HG03378 (cell line): ENCODE measurements at regions not wholly inside any gene's neighbourhood (a gene's known extent, or its start where the extent isn't known, plus 50 kb on each side); places are given as distances from the start of the nearest gene placed in this dataset.

Experiments
- ATAC-seq: cut with Tn5 transposase; IDR thresholded peaks from one replicate; pipeline ENCODE4 v1.9.1; 2021; ENCODE audit warnings: mild to moderate bottlenecking, moderate library complexity; ENCODE audit not compliant: unreplicated experiment

- ATAC-seq: no peak
These were observed 55.0 kb upstream of the IER5L start for GRCh38 chr9:129232839-129233591.

- no peak for ATAC-seq
These were observed 53.7 kb upstream of the IER5L start for GRCh38 chr9:129231759-129232158.

GRCh38 chr9:129231022-129231739, 53.1 kb upstream of the IER5L start:
- ATAC-seq: no peak

GRCh38 chr9:129230302-129230701, 52.2 kb upstream of the IER5L start:
- ATAC-seq: no peak
